Karpas-422 (cell line): ENCODE measurements at regions not wholly inside any gene's neighbourhood (a gene's known extent, or its start where the extent isn't known, plus 50 kb on each side); places are given as distances from the start of the nearest gene placed in this dataset.

Experiments
- DNase-seq: peaks from one replicate; pipeline ENCODE4 v3.0.0-alpha.2; 2015
- H2AFZ ChIP-seq: fragments of 200-600 bp; sonication (generic); 2 replicates; pipeline ENCODE4 v1.6.1; 2014; ENCODE audit warnings: antibody characterized with exemption, low read length, mixed read lengths
- H3K27ac ChIP-seq: fragments of 200-600 bp; sonication (generic); 2 replicates; pipeline ENCODE4 v1.5.1; 2014; ENCODE audit warnings: mild to moderate bottlenecking, low read length, moderate library complexity
- H3K27me3 ChIP-seq: fragments of 200-600 bp; sonication (generic); 2 replicates; pipeline ENCODE4 v1.6.1; 2014; ENCODE audit warnings: low read length, mixed read lengths
- H3K36me3 ChIP-seq: fragments of 200-600 bp; sonication (generic); 2 replicates; pipeline ENCODE4 v1.6.1; 2014; ENCODE audit warnings: low read length, mixed read lengths; ENCODE audit not compliant: insufficient read depth
- H3K4me1 ChIP-seq: fragments of 200-600 bp; sonication (generic); 2 replicates; pipeline ENCODE4 v1.6.1; 2014; ENCODE audit warnings: mild to moderate bottlenecking, low read length, mixed read lengths
- H3K4me2 ChIP-seq: fragments of 200-600 bp; sonication (generic); 2 replicates; pipeline ENCODE4 v1.6.1; 2014; ENCODE audit warnings: low read length, low read depth, mild to moderate bottlenecking; ENCODE audit not compliant: poor library complexity, severe bottlenecking
- H3K4me3 ChIP-seq: fragments of 200-600 bp; sonication (generic); 2 replicates; pipeline ENCODE4 v1.5.1; 2014; ENCODE audit warnings: mild to moderate bottlenecking, antibody characterized with exemption, low read length, mixed read lengths
- H3K79me2 ChIP-seq: fragments of 200-600 bp; sonication (generic); 2 replicates; pipeline ENCODE4 v1.6.1; 2014; ENCODE audit warnings: mild to moderate bottlenecking, low read length, mixed read lengths
- H3K9ac ChIP-seq: fragments of 200-600 bp; sonication (generic); 2 replicates; pipeline ENCODE4 v1.6.0; 2014; ENCODE audit warnings: low read length
- H3K9me2 ChIP-seq: fragments of 200-600 bp; sonication (generic), shearing (Covaris generic); replicated peaks from 2 replicates; pipeline ENCODE4 v1.6.0; 2014; ENCODE audit warnings: mild to moderate bottlenecking, low read length, moderate library complexity; ENCODE audit not compliant: insufficient read depth
- H3K9me3 ChIP-seq: fragments of 300-700, 200-600 bp; sonication (generic); 2 replicates; pipeline ENCODE4 v1.6.1; 2014; ENCODE audit warnings: low read length, mixed read lengths
- H4K20me1 ChIP-seq: fragments of 200-600 bp; sonication (generic); 2 replicates; pipeline ENCODE4 v1.6.1; 2014; ENCODE audit warnings: mild to moderate bottlenecking, antibody characterized with exemption, low read length, low read depth; ENCODE audit not compliant: insufficient read depth

DNA sequence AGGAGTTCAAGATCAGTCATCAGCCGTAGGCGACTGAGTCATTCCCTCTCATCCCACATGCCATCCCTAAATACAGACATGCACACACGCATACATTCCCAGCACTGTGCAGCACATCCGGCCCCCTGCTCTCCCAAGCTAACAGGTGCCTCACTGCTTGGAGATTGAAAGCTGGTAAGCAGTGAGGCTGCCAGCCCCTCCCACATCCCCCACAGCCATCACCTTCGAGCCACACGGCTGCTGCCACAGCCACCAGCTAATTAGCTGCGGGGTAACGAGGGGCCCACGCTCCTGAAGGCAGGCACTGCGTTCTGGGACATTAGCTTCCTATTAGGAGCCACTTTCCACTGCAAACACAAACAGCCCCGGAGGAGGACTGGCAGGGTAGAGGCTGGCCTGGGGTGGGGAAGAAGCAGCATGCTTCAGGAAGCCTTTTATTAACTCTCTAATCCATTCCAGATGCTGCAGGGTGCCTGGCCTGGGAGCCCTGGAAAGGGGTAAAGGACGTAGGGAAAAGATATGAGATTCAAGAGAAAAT is 179.6 kb downstream of the CCT6B start:
- no peak overlapping the region for H3K4me3 ChIP-seq
- no peak overlapping the region for H3K27ac ChIP-seq
- H3K27me3 ChIP-seq, result no peaks in the 10 kb centered on the region; the same call in 1 of the 2 replicates
- no peak for DNase-seq
- no peaks in the 10 kb centered on the region for H4K20me1 ChIP-seq
- no peaks in the 10 kb centered on the region for H3K79me2 ChIP-seq
- no peak overlapping the region for H3K4me2 ChIP-seq
- H3K9me3 ChIP-seq, result no peaks in the 10 kb centered on the region
- H3K9ac ChIP-seq, result no peak overlapping the region
- no peaks in the 10 kb centered on the region for H3K4me1 ChIP-seq
- H3K9me2 ChIP-seq, result no peaks in the 10 kb centered on the region
- no peaks in the 10 kb centered on the region for H3K36me3 ChIP-seq
- H2AFZ ChIP-seq, result no peak overlapping the region

DNA sequence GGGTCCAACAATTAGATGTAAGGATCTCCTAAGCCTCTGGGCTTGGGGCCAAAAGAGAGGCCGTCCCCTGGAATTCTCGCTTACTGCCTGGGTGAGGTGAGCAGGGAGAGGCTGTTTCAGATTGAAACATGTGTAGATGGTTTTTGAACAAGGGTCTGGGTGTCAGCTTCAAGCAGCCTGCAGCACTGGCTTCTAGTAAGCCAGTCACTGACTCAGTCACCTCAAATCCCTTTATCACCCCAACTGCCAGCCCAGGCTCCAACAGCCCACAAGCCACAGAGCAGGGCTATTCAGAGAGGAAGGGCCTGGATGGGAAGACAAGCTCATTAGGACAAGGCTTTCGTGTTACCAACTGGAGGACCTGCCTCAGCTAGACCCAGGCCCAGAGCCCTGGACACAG is 180.2 kb downstream of the CCT6B start:
- Histone ChIP-seq H3K9me2 (no peaks in the 10 kb centered on the region), H3K4me2 (no peak overlapping the region), H3K27me3 (no peaks in the 10 kb centered on the region; the same call in 1 of the 2 replicates), H3K4me3 (no peak overlapping the region), H3K4me1 (no peaks in the 10 kb centered on the region), H4K20me1 (no peaks in the 10 kb centered on the region), H3K9me3 (no peaks in the 10 kb centered on the region), H3K79me2 (no peaks in the 10 kb centered on the region), H3K9ac (no peak overlapping the region), H3K36me3 (no peaks in the 10 kb centered on the region), H3K27ac (no peak overlapping the region), H2AFZ (no peak overlapping the region)
- no peak for DNase-seq

GRCh38 chr17:34780438-34780837 is 180.8 kb downstream of the CCT6B start:
- H3K9ac ChIP-seq, result no peak overlapping the region
- H3K4me3 ChIP-seq, result no peak overlapping the region
- H3K4me2 ChIP-seq, result no peak overlapping the region
- H3K27ac ChIP-seq, result no peak overlapping the region
- H3K4me1 ChIP-seq, result no peaks in the 10 kb centered on the region
- H4K20me1 ChIP-seq, result no peaks in the 10 kb centered on the region
- H3K79me2 ChIP-seq, result no peaks in the 10 kb centered on the region
- DNase-seq, result no peak
- H3K9me2 ChIP-seq, result no peaks in the 10 kb centered on the region
- no peaks in the 10 kb centered on the region for H3K36me3 ChIP-seq
- H3K27me3 ChIP-seq, result no peaks in the 10 kb centered on the region; the same call in 1 of the 2 replicates
- H2AFZ ChIP-seq, result no peak overlapping the region
- H3K9me3 ChIP-seq, result no peaks in the 10 kb centered on the region

GRCh38 chr17:34776456-34777443 is 184.5 kb downstream of the CCT6B start:
- Histone ChIP-seq H3K36me3 (no peaks in the 10 kb centered on the region), H3K4me1 (peaks cover 15% of the 10 kb centered on the region), H3K27me3 (no peaks in the 10 kb centered on the region; the same call in none of the 2 replicates), H3K9ac (no peak overlapping the region), H3K9me2 (no peaks in the 10 kb centered on the region), H3K4me3 (no peak overlapping the region), H4K20me1 (peaks cover 8% of the 10 kb centered on the region; the same call in 1 of the 2 replicates), H3K9me3 (no peaks in the 10 kb centered on the region), H3K79me2 (no peaks in the 10 kb centered on the region), H3K27ac (no peak overlapping the region), H3K4me2 (no peak overlapping the region), H2AFZ (no peak overlapping the region)
- no peak for DNase-seq

DNA sequence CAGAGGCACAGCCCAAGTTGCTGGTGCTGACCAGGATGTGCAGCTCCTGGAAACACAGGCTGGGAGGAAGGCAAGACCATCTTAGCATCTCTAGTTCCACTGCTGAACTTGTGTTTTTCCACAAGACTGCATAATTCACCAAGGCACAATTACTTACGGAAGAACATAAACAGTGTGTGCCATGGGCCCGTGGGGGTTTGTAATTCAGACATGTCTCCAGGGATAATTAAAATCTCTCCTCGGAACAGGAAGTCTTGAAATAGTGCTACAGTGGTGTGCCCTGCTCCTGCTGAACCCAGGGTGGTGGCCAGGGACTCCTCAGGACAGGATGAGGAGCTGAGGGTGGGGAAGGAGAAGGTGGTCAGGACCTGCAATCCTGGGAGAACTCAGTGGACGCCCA is 188.2 kb downstream of the CCT6B start:
- Histone ChIP-seq H2AFZ (no peak overlapping the region), H3K4me3 (no peak overlapping the region), H3K79me2 (no peaks in the 10 kb centered on the region), H3K36me3 (no peaks in the 10 kb centered on the region), H3K4me1 (peaks cover 21% of the 10 kb centered on the region), H3K9me2 (no peaks in the 10 kb centered on the region), H4K20me1 (peaks cover 8% of the 10 kb centered on the region; the same call in 1 of the 2 replicates), H3K27ac (no peak overlapping the region), H3K9ac (no peak overlapping the region), H3K4me2 (no peak overlapping the region), H3K9me3 (no peaks in the 10 kb centered on the region), H3K27me3 (peaks cover 2% of the 10 kb centered on the region; the same call in 1 of the 2 replicates)
- DNase-seq, result peak; percentile 42

DNA sequence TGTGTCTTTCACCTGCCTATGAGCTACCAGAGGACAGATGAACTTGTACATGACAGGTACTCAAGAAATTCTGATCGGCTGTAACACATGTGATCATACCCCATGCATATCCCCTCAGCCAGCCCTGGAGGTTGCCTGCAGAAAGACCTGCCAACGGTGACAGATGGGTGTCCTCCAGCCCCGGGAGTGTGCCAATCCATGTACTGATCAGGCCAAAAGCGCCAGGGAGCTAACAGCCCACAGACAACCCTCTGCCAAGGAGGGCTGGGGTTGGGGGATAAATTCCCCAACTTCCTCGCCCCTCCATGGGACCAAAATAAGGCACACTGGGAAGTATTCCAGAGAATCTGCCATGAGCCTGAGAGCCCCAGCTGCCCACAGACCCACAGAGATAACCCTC is 189.4 kb downstream of the CCT6B start:
- Histone ChIP-seq H3K27me3 (peaks cover 2% of the 10 kb centered on the region; the same call in 1 of the 2 replicates), H3K36me3 (no peaks in the 10 kb centered on the region), H3K9me3 (no peaks in the 10 kb centered on the region), H3K9ac (no peak overlapping the region), H3K4me3 (no peak overlapping the region), H3K4me1 (peaks cover 21% of the 10 kb centered on the region), H3K27ac (no peak overlapping the region), H3K79me2 (no peaks in the 10 kb centered on the region), H3K4me2 (no peak overlapping the region), H4K20me1 (peaks cover 8% of the 10 kb centered on the region; the same call in 1 of the 2 replicates), H2AFZ (no peak overlapping the region), H3K9me2 (no peaks in the 10 kb centered on the region)
- no peak for DNase-seq

DNA sequence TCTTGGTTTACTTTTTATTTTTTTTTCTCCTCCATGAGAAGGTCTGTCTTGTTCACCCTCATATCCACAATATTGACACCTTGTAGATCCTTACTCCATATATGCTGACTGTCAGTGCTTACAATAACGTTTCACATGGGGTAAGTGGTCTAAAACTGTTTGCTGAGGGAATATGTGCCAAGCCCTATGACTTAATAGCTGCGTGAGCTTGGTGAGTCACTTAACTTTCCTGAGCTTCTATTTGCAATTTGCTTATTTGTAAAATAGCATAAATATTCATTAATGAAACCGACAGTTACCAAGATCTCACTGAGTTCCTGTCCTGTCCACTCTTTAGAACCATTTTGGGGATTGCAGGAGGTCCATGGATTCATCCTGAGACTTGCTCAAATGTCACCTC is 190.7 kb downstream of the CCT6B start:
- Histone ChIP-seq H3K4me2 (no peak overlapping the region), H3K9me2 (no peaks in the 10 kb centered on the region), H3K27me3 (peaks cover 2% of the 10 kb centered on the region; the same call in 1 of the 2 replicates), H3K4me3 (no peak overlapping the region), H3K27ac (no peak overlapping the region), H3K36me3 (no peaks in the 10 kb centered on the region), H3K9ac (no peak overlapping the region), H4K20me1 (peaks cover 8% of the 10 kb centered on the region; the same call in 1 of the 2 replicates), H3K79me2 (no peaks in the 10 kb centered on the region), H3K9me3 (no peaks in the 10 kb centered on the region), H2AFZ (no peak overlapping the region), H3K4me1 (peaks cover 21% of the 10 kb centered on the region)
- no peak for DNase-seq

DNA sequence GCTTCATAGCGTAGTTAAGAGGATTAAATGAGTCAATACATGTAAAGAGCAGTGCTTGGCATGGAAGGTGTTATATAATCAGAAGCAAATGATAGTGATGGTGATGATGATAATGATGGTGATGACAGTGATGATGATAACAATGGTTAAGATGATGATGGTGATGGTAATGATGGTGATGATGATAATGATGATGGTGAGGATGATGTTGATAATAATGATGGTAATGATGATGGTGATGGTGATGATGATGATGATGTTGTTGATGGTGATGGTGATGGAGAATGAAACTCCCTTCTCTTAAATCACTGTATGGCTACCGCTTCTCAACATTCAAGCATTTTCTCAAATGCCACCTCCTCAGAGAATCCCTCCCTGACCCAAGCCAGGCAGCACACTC is 190.5 kb downstream of the TMEM132E start:
- H2AFZ ChIP-seq, result no peak overlapping the region
- no peaks in the 10 kb centered on the region for H3K9me3 ChIP-seq
- H3K9ac ChIP-seq, result no peak overlapping the region
- H3K4me1 ChIP-seq, result peaks cover 21% of the 10 kb centered on the region
- H3K36me3 ChIP-seq, result no peaks in the 10 kb centered on the region
- H3K27me3 ChIP-seq, result peaks cover 2% of the 10 kb centered on the region; the same call in 1 of the 2 replicates
- H3K79me2 ChIP-seq, result no peaks in the 10 kb centered on the region
- H3K9me2 ChIP-seq, result no peaks in the 10 kb centered on the region
- no peak for DNase-seq
- H3K4me2 ChIP-seq, result no peak overlapping the region
- no peak overlapping the region for H3K27ac ChIP-seq
- peaks cover 8% of the 10 kb centered on the region; the same call in 1 of the 2 replicates for H4K20me1 ChIP-seq
- H3K4me3 ChIP-seq, result no peak overlapping the region
